T-helper 2 cell treated with Interferon-gamma antibody and Interleukin-4, amounts not matched to agents 100 ng/mL and 5 ng/mL, for 36 hours (primary cell): ENCODE measurements at regions not wholly inside any gene's neighbourhood (a gene's known extent, or its start where the extent isn't known, plus 50 kb on each side); places are given as distances from the start of the nearest gene placed in this dataset.

ENCODE experiments used
- intact Hi-C: fragments of 100-400 bp; cut with micrococcal nuclease; formaldehyde crosslinking; loops from one replicate; pipeline ENCODE4 v1.15.1; 2023

DNA sequence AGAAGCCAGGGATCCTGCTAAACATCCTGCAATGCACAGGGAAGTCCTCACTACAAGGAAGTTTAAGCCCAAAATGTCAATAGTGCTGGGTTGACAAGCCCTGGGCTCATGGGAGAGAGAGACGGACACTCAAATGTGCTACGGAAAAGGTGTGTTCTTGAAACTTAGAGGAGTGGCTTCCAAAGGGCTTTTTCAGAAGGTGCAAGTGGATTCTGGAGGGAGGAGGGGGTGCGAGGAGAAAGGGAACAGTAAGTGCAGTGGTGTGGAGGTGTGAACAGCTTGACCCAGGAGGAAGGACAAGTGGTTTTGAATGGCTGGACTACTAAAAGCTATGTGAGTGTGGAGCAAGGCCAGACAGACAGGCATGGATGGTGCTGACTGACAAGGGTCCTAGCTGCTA lies 50.4 kb upstream of the CECR2 start:
- intact Hi-C loops: no loop called here

DNA sequence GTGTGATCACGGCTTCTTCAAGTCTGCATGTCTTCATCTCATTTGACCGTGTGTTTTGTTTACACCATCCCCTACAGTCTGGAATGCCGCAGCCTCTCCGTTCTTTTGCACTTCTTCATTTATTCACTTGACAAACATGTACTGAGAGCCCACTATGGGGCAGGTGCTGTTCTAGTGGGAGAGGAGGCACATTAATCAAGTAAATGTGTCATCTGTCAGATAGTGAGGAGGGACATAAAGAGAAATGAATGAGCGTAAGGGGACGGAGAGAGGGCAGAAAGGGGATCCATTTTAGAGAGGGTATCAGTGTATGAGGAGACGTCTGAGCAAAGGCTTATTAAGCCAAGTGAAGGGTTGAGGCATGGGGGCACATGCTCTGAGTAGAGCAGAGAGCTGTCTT lies 54.0 kb upstream of the CECR2 start:
- intact Hi-C loops: no loop called here

DNA sequence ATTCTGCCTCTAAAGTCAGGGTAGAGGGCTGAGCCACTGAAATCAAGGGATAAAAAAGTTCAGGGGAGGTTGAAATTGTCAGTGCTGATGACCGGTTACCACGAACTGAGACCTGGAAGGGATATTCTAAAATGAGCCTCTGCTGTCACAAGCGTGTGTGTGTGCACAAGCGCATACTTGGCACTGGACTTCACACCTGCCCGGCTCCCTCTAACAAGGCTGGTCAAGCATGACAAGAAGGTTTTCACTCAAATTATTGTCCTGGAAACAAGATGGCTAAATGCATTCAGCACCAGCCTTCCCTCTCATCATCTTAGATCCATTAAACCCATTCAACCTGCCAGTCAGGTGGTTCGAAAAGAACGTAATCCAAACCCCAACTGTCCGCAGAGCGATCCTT lies 54.8 kb upstream of the CECR2 start:
- intact Hi-C loops: no loop called here

DNA sequence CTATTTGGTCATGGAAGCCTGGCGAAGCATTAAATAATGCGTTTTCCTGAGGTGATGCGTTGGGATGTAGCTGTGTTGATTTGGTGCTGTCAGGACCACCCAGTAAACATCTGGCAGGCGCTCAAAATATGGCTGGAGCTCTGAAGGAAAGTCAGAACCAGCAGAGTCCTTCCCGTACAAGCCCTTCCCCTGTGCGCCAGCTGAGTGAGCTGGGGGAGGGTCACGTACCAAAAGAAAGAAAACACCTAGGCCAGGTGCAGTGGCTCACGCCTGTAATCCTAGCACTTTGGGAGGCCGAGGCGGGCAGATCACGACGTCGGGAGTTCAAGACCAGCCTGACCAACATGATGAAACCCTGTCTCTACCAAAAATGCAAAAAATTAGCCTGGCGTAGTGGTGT lies 55.6 kb upstream of the CECR2 start:
- intact Hi-C loops: no loop called here

DNA sequence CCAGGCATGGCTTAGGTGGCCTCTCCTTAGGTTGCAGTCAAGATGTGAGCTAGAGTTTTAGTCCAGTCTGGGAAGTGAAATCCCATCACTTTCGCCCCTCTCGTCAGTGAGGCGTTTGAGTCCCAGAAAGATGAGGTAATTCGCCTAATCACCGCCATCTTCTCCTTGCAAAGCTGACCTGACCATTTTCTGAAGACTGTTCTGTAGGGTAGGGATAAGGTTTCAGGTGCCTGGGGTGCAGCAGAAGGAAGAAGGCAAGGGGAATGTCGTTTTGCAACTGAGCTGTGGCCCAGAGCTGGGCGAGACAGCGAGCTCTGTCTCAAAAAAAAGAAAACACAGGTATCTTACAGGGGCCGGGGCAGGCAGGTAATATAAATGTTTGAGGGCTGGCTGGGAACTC lies 61.7 kb upstream of the CECR2 start:
- intact Hi-C loops: no loop called here

DNA sequence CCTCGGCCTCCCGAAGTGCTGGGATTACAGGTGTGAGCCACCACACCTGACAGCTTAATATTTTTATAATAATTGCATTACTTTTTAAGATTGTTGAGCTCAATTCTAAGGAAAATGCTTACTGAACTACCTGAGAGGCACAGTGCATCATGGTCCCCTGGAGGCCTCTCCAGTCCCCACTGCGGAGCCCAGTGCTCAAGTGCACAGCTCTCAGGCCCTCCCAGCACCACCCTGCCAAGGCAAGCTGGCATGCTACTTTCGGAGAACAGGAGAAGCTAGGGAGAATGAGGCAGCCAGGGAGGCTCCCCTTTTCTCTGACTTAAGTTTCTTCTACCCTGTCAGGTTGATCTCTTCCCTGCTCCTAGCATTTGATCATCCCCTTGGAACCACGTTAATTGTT lies 64.2 kb upstream of the CECR2 start:
- intact Hi-C loops: no loop called here

DNA sequence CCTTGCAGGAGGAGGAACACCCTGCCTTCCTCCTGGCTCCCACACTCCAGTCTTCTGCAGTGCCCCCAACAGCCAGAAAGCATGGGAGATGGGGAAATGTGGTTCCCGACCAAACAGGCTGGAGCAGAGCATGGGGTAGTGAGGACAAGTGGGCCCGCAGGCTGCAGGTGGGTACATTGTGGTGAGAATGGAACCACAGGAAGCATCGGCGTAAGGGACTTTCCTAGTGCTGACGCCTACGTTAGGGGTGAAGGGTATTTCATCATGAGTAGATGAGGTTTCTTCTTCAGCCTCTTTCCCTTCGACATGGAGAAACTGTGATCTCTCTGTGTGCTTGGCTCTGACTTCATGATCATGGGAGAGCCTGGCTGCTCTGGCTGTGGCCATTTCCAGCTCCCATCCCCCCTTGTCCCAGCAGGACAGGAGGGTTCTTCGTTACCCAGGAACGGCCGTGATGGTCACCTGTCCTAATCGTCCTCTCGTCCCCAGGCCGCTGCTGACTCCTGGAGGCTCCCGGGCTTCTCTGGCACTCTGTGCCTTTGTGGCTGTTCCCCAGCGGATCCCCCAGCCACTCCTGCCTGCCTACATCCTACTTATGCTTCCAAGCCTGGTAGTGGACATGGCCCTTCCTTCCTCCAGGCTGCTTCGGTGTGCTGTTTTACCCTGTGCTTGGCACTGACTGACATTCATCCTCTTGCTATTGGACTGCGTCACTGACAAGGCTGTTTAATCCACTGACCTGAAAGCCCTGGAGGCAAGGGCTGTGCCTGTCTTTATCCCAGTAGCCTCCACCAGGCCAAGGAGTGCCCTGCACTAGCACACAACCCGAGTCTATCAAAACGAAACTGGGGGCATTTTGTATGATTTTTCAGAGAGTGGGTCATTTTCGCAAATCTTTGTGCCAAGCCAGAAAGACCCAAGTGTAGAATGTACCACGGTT lies 65.2 kb upstream of the CECR2 start:
- intact Hi-C loops: loop anchor here (1.0 kb wide), 2 partner anchors 24 to 85 kb away; partner anchors contain the start of gene ADA2

DNA sequence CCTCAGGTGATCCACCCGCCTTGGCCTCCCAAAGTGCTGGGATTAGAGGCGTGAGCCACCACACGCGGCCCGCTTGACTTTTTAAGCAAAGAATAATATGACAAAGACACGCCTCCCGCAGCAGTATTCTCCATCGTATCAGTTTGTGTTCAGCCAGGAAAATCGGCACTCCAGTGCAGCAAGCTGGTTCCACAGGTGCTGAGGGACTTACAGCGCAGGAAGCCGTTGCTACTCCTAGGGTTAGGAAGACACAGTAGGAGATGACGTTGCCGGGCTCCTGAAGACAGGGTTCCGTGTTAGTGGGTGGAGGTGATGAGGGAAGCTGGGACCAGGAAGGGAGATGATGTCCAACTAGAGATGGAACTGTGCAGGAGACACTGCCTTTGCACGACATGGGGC lies 65.8 kb upstream of the CECR2 start:
- intact Hi-C loops: no loop called here

DNA sequence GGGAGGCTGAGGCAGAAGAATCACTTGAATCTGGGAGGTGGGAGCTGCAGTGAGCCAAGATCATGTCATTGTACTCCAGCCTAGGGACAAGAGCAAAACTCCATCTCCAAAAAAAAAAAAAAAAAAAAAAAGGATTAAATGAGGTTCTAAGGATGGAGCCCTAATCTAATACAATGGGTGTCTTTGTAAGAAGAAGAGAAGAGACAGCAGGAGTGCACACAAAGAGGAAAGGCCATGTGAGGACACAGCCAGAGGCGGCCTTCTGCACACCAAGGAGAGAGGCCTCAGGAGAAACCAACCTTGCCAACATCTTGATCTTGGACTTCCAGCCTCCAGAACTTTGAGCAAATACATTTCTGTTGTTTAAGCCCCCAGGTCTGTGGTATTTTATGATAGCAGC lies 66.6 kb upstream of the CECR2 start:
- intact Hi-C loops: no loop called here

DNA sequence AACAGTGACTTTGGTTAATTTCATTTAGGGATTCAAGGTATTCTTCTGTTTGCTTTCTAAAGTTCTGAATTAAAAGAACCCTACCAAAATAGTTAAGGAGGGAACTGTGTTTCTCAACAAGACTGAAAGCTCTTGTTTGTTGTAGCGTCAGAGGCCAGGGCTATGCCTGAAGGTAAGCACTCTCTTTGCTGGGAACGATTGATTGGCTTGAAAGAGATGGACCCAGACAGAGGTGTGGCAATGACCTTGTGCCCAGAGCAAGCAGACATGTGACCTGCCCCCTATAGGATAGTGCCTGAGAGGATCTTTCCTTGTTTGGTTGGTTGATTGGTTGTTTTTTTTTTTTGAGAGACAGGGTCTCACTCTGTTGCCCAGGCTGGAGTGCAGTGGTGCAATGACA lies 68.3 kb upstream of the CECR2 start:
- intact Hi-C loops: no loop called here

DNA sequence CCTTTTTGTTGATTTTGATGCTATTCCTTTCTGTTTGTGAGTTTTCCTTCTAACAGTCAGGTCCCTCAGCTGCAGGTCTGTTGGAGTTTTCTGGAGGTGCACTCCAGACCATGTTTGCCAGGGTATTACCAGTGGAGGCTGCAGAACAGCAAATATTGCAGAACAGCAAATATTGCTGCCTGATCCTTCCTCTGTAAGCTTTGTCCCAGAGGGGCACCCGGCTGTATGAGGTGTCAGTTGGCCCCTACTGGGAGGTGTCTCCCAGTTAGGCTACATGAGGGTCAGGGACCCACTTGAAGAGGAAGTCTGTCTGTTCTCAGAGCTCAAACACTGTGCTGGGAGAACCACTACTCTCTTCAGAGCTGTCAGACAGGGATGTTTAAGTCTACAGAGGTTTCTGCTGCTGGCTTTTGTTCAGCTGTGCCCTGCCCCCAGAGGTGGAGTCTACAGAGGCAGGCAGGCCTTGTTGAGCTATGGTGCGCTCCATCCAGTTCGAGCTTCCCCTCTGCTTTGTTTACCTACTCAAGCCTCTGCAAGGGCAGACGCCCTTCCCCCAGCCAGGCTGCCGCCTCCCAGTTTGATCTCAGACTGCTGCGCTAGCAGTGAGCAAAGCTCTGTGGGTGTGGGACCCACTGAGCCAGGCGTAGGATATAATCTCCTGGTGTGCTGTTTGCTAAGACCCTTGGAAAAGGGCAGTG lies 70.3 kb upstream of the CECR2 start:
- intact Hi-C loops: loop anchor here (1.0 kb wide), 1 partner anchor 11 kb away; no protein-coding TSS in a partner anchor

DNA sequence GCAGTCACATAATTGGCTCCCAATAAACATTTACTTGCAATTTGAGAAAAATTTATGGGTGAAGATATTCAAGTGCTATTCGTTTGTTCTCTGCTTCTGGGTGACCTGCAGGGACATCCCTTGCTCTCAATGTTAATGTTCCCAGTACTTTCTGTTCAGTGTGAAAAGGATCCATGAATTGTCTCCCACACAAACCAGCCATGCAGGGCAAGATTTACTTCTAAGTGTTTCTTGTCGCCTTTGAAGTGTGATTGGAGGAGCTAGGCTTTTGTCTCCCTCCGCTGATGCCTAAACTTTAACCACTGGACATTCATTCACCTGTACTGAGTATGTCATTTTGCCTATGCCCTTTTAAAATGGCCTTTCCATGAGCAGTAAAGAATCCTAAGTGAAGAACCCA lies 66.4 kb upstream of the ADA2 start:
- intact Hi-C loops: loop anchor here (10.0 kb wide), 1 partner anchor 201 kb away; the partner anchor contains the start of gene IL17RA

DNA sequence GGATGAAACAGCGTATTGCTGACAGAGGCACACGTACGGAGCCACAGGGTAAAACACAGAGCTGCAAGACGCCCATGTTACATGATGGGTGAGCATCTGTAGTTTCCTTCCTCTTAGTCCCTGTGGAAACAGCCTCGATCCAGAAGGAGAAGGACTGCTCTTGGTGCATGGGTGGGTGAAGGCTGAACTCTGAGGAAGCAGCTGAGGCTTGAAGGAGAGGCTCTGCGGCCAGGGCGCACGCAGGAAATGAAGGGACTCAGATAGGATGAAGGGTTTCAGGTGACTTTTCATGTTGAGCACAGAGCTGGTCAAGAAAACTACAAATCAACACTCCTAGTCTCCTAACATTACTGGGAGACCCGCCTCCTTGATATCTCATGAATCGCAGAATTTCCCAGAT lies 65.7 kb upstream of the ADA2 start:
- intact Hi-C loops: loop anchor here (10.0 kb wide), 1 partner anchor 200 kb away; the partner anchor contains the start of gene IL17RA

DNA sequence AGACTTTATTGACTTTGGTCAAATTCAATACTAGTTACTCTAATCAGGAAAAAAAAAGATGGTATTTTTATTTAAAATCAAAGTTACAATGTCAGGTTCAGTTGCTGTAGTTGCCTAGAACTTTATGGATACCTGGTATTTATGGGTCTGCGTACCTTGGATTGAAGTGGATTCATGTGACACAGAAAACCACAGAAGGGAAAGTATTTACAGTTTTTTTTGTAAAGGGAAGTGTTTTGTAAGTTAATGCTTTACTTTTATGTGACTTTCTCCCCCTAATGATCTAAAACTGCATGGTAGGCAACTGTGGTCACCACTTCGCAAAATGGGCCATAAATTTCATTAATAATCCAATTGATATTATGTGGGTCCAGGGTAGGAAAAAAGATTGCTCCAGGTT lies 65.2 kb upstream of the ADA2 start:
- intact Hi-C loops: loop anchor here (10.0 kb wide), 1 partner anchor 200 kb away; the partner anchor contains the start of gene IL17RA

DNA sequence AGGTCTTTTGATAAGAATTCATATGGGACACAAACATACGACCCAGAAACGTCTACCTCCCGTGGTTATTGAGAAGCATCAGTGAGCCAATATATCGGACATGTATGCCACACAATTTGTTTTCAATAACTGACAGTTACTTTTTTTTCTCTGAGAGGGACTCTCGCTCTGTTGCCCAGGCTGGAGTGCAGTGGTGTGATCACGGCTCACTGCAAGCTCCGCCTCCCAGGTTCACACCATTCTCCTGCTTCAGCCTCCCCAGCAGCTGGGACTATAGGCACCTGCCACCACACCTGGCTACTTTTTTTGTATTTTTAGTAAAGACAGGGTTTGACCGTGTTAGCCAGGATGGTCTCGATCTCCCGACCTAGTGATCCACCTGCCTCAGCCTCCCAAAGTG lies 64.6 kb upstream of the ADA2 start:
- intact Hi-C loops: loop anchor here (10.0 kb wide), 1 partner anchor 199 kb away; the partner anchor contains the start of gene IL17RA

DNA sequence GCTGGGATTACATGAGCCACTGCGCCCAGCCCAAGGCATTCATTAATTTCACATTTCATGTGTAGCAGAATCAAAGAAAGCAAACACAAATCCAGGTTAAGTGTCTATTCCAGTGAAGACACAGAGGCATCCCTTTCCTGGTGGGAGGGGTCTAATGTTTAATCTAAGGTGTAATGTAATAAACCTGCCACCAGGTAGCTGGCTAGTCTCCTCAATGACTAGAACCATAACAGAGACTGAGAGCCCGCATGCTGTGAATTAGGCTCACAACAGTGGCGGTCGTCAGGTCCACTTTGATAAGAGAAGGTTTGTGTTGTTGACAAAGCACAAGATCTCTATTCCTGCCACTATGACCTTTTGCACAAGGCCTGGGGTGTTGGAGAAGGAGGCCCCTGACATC lies 64.2 kb upstream of the ADA2 start:
- intact Hi-C loops: loop anchor here (10.0 kb wide), 1 partner anchor 199 kb away; the partner anchor contains the start of gene IL17RA

DNA sequence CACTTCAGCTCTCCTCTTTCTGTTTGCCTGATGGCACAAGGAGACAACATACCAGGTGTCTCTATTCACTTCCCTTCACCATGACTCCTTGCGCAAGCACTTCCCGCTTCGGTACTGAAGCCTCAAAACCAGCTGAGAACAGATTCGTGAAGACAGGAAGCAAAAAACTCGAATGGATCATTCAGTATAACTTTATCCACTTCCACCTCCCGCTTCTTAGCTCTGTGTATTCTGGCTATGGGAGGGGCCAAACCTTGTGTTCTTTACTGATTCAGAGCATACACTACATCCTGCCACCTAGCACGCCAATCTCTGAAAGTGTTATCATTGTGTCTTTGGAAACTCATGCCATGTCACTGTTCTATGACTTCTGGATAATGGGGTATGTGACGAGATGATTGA lies 62.2 kb upstream of the ADA2 start:
- intact Hi-C loops: loop anchor here (1.0 to 10.0 kb wide), 4 partner anchors 23 to 197 kb away; partner anchors contain the start of gene IL17RA

DNA sequence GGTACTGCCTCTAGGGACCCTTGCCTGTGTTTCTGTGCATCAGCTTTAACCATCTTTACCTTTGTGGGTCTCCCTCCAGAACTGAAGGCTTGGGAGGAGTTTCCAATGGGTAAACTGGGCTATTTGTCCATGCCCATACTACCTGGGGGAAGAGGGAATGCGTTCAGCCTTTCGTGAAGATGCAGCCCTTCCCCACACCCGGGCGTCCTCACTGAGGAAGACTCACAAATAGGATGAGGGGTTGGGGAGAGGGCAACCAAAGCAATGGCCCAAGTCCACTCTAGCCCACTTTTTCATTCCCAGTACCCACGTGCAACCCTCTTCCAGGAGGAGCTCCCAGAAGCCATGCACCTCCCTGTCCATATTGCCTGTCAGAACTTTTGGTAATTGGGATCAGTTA lies 61.8 kb upstream of the ADA2 start:
- intact Hi-C loops: loop anchor here (1.0 to 10.0 kb wide), 4 partner anchors 22 to 196 kb away; partner anchors contain the start of gene IL17RA

DNA sequence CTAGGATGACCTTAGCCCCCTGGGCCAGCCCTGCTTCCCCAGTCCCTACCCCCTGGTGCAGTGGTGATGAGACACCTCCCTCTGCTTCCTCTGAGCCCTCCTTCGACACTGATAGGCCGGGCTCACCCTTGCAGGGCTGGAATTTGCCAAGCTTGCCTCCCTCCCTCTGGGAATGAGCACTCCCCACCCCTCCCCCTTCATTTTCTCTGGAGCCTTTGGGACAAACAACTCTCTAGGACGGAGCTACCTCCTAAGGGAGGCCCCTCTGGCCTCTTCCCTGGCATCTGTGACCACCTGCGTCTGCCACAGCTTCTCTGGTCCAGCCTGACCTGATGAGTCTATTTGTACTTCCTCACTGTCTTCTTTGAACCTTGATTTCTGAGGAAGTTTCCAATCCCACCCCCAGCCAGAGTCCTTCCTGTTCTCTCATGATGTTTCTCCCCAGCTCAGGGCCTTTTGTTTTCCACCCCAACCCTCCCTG lies 53.3 kb upstream of the ADA2 start:
- intact Hi-C loops: no loop called here

DNA sequence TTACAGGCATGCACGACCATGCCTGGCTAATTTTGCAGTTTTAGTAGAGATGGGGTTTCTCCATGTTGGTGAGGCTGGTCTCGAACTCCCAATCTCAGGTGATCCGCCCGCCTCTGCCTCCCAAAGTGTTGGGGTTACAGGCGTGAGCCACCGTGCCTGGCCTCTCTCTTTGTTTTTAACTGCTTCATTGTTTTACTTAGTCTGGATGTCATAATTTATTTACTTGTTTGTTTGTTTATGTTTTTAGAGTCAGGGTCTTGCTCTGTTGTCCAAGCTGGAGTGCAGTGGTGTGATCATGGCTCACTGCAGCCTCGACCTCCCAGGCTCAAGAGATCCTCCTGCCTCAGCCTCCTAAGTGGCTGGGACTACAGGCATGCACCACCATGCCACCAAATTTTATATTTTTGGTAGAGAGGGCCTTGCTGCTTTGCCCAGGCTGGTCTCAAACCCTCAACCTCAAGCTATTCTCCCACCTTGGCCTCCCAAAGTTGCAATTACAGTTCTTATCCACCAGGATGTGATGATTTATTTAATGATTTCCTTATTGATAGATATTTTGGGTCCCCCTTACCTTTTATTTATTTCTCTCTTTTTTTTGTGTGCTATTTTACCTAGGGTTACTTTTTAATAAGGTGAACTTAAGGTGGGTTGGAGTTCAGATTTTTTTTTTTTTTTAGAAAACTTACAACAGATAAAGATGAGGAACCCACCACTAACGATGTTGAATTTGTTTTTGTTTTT lies 52.6 kb upstream of the ADA2 start:
- intact Hi-C loops: no loop called here

DNA sequence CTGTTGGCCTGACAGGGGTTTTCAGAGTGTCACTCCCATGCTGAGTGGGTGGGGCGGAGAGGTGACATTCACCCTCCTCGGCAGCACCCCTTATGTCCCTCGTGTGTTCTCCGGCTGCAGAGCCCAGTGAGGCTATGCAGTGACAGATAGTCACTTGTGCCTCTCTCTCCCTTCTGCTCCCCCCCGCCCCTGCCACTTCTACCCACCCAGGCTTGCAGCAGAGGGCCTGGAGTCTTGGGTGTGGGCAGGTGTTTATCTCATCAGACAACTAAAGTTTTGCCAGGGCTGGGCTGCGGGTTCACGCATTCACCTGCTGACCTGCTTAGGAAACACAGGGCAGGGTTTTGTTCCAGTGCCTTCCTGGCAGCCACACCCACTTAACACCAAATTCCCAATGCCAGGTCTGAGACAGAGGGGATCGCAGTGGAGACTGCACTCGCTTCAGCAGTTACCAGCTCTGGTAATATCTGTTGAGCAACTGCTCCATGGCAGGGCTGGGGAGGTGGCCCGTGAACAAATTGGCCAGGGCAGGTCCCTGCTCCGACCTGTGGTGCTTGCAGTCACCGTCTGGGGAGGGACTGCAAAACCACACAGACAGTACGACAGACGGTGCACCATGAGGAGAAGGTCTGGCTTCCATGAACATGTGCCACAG lies 50.5 kb upstream of the ADA2 start:
- intact Hi-C loops: no loop called here
